ENCODE measurements at regions not wholly inside any gene's neighbourhood (a gene's known extent, or its start where the extent isn't known, plus 50 kb on each side); places are given as distances from the start of the nearest gene placed in this dataset.
A peak's percentile ranks its signal among the peaks of the same experiment; 100 is the strongest.

GRCh38 chr2:193973781-193974180 is 1683.2 kb upstream of the SLC39A10 start:
- H3K4me3 ChIP-seq, result no peak overlapping the region
- intact Hi-C loops (cut with DNase I), result no loop called here
- no peaks in the 10 kb centered on the region for H3K36me3 ChIP-seq
- H3K27ac ChIP-seq, result no peak overlapping the region
- no peaks in the 10 kb centered on the region for H3K27me3 ChIP-seq
- DNase-seq, result no peak
- no peak for TF ChIP-seq CTCF (IDR thresholded peaks at IDR 0.05)
- no peaks in the 10 kb centered on the region for H3K4me1 ChIP-seq
- peaks cover 0 to 17% of the 10 kb centered on the region in 2 donors for H3K9me3 ChIP-seq
- ATAC-seq, result no peak

- H3K9me3 ChIP-seq, result no peaks in the 10 kb centered on the region
- H3K4me3 ChIP-seq, result no peak overlapping the region
- H3K4me1 ChIP-seq, result no peaks in the 10 kb centered on the region
- no peaks in the 10 kb centered on the region for H3K27me3 ChIP-seq
- DNase-seq (no peak), ATAC-seq (peak; percentile 48)
- no peak for TF ChIP-seq CTCF (IDR thresholded peaks at IDR 0.05)
- no peaks in the 10 kb centered on the region for H3K36me3 ChIP-seq
- H3K27ac ChIP-seq, result no peak overlapping the region
- intact Hi-C loops (cut with DNase I), result no loop called here
Measured at GRCh38 chr2:193966590-193966989, 1690.4 kb upstream of the SLC39A10 start.

- Histone ChIP-seq H3K36me3 (no peaks in the 10 kb centered on the region), H3K4me3 (no peak overlapping the region), H3K27me3 (no peaks in the 10 kb centered on the region), H3K4me1 (no peaks in the 10 kb centered on the region), H3K9me3 (no peaks in the 10 kb centered on the region), H3K27ac (no peak overlapping the region)
- ATAC-seq, result no peak
- no peak for TF ChIP-seq CTCF (IDR thresholded peaks at IDR 0.05)
- intact Hi-C loops (cut with DNase I), result no loop called here
- DNase-seq, result no peak
Measured at GRCh38 chr2:193965263-193965662, 1691.8 kb upstream of the SLC39A10 start.

- DNase-seq (peak in 1 of 4 donors; percentile 7), ATAC-seq (peak; percentile 49)
- no peaks in the 10 kb centered on the region for H3K9me3 ChIP-seq
- H3K4me3 ChIP-seq, result no peak overlapping the region
- no peaks in the 10 kb centered on the region for H3K27me3 ChIP-seq
- H3K36me3 ChIP-seq, result no peaks in the 10 kb centered on the region
- H3K4me1 ChIP-seq, result no peaks in the 10 kb centered on the region
- TF ChIP-seq CTCF (IDR thresholded peaks at IDR 0.05), result no peak
- no peak overlapping the region for H3K27ac ChIP-seq
- intact Hi-C loops (cut with DNase I), result no loop called here
Measured at GRCh38 chr2:193963472-193964119, 1693.4 kb upstream of the SLC39A10 start.

- DNase-seq (no peak), ATAC-seq (no peak)
- no peaks in the 10 kb centered on the region for H3K36me3 ChIP-seq
- no peak overlapping the region for H3K27ac ChIP-seq
- H3K4me3 ChIP-seq, result no peak overlapping the region
- H3K9me3 ChIP-seq, result no peaks in the 10 kb centered on the region
- no peaks in the 10 kb centered on the region for H3K4me1 ChIP-seq
- intact Hi-C loops (cut with DNase I), result no loop called here
- no peak for TF ChIP-seq CTCF (IDR thresholded peaks at IDR 0.05)
- no peaks in the 10 kb centered on the region for H3K27me3 ChIP-seq
Measured at GRCh38 chr2:193946806-193947205, 1710.2 kb upstream of the SLC39A10 start.

Measured in left lung (tissue), 4 donors.